H9 (cell line): ENCODE measurements at regions not wholly inside any gene's neighbourhood (a gene's known extent, or its start where the extent isn't known, plus 50 kb on each side); places are given as distances from the start of the nearest gene placed in this dataset.

Source experiments
- DNase-seq: peaks from one replicate; pipeline ENCODE4 v3.0.0-alpha.2; 2017
- H2AFZ ChIP-seq: one replicate; pipeline ENCODE4 v1.6.1; 2013; ENCODE audit warnings: mild to moderate bottlenecking, low read length, control low read depth, moderate library complexity
- H2AK5ac ChIP-seq: 2 replicates; pipeline ENCODE4 v1.6.1; 2013; ENCODE audit warnings: low read length, control low read depth, mixed read lengths; ENCODE audit not compliant: insufficient read length
- H2BK120ac ChIP-seq: one replicate; pipeline ENCODE4 v1.6.1; 2013; ENCODE audit warnings: low read depth, mild to moderate bottlenecking, low read length, control low read depth, inconsistent platforms; ENCODE audit not compliant: poor library complexity, severe bottlenecking
- H2BK12ac ChIP-seq: 2 replicates; pipeline ENCODE4 v1.6.1; 2013; ENCODE audit warnings: low read length, control low read depth, mixed read lengths, low read depth; ENCODE audit not compliant: insufficient read length
- H2BK15ac ChIP-seq: 2 replicates; pipeline ENCODE4 v1.6.1; 2013; ENCODE audit warnings: low read depth, low read length, control low read depth
- H2BK20ac ChIP-seq: one replicate; pipeline ENCODE4 v1.6.1; 2013; ENCODE audit warnings: low read depth, mild to moderate bottlenecking, low read length, control low read depth, inconsistent platforms; ENCODE audit not compliant: poor library complexity, severe bottlenecking
- H2BK5ac ChIP-seq: 2 replicates; pipeline ENCODE4 v1.6.1; 2013; ENCODE audit warnings: low read length, control low read depth, mixed read lengths; ENCODE audit not compliant: insufficient read length
- H3K14ac ChIP-seq: 2 replicates; pipeline ENCODE4 v1.6.1; 2013; ENCODE audit warnings: low read length, control low read depth; ENCODE audit not compliant: insufficient read depth
- H3K18ac ChIP-seq: 2 replicates; pipeline ENCODE4 v1.6.1; 2013; ENCODE audit warnings: low read depth, mild to moderate bottlenecking, mixed read lengths, low read length, control low read depth; ENCODE audit not compliant: insufficient read length
- H3K23ac ChIP-seq: 2 replicates; pipeline ENCODE4 v1.6.1; 2013; ENCODE audit warnings: low read length, control low read depth, mixed read lengths, low read depth; ENCODE audit not compliant: insufficient read length
- H3K23me2 ChIP-seq: 2 replicates; pipeline ENCODE4 v1.6.1; 2013; ENCODE audit warnings: low read depth, mild to moderate bottlenecking, mixed read lengths, low read length, control low read depth; ENCODE audit not compliant: insufficient read length, poor library complexity, severe bottlenecking
- H3K27ac ChIP-seq: 2 replicates; pipeline ENCODE4 v1.5.1; 2013; ENCODE audit warnings: low read length, control low read depth, mixed read lengths, low read depth; ENCODE audit not compliant: insufficient read length
- H3K27me3 ChIP-seq: 2 replicates; pipeline ENCODE4 v1.6.1; 2013; ENCODE audit warnings: low read length, control low read depth, inconsistent platforms; ENCODE audit not compliant: insufficient read depth
- H3K4ac ChIP-seq: 2 replicates; pipeline ENCODE4 v1.6.1; 2013; ENCODE audit warnings: low read depth, mild to moderate bottlenecking, control low read depth, inconsistent platforms, low read length, moderate library complexity
- H3K4me1 ChIP-seq: 2 replicates; pipeline ENCODE4 v1.6.1; 2013; ENCODE audit warnings: low read length, control low read depth, inconsistent platforms; ENCODE audit not compliant: insufficient read depth
- H3K4me2 ChIP-seq: 2 replicates; pipeline ENCODE4 v1.6.1; 2013; ENCODE audit warnings: low read length, control low read depth, mixed read lengths; ENCODE audit not compliant: insufficient read length, insufficient read depth
- H3K56ac ChIP-seq: 2 replicates; pipeline ENCODE4 v1.6.1; 2013; ENCODE audit warnings: low read depth, mild to moderate bottlenecking, mixed read lengths, low read length, control low read depth; ENCODE audit not compliant: insufficient read length
- H3K79me1 ChIP-seq: 2 replicates; pipeline ENCODE4 v1.6.1; 2013; ENCODE audit warnings: low read depth, mild to moderate bottlenecking, moderate library complexity, low read length, control low read depth, inconsistent platforms; ENCODE audit not compliant: insufficient read depth, poor library complexity, severe bottlenecking
- H3K79me2 ChIP-seq: 2 replicates; pipeline ENCODE4 v1.6.1; 2013; ENCODE audit warnings: low read length, control low read depth, inconsistent platforms; ENCODE audit not compliant: insufficient read depth
- H3K9ac ChIP-seq: 2 replicates; pipeline ENCODE4 v1.6.1; 2013; ENCODE audit warnings: low read length, control low read depth, mixed read lengths; ENCODE audit not compliant: insufficient read length; ENCODE audit errors: extremely low read depth
- H3K9me3 ChIP-seq: one replicate; pipeline ENCODE4 v1.6.1; 2013; ENCODE audit warnings: low read depth, low read length, inconsistent platforms; ENCODE audit not compliant: control insufficient read depth
- H3T11ph ChIP-seq: one replicate; pipeline ENCODE4 v1.6.1; 2013; ENCODE audit warnings: mild to moderate bottlenecking, low read length, control low read depth, inconsistent platforms
- H4K20me1 ChIP-seq: one replicate; pipeline ENCODE4 v1.6.1; 2013; ENCODE audit not compliant: control insufficient read depth, insufficient read length, insufficient read depth
- H4K5ac ChIP-seq: 2 replicates; pipeline ENCODE4 v1.6.1; 2013; ENCODE audit warnings: low read depth, mild to moderate bottlenecking, mixed read lengths, low read length, control low read depth; ENCODE audit not compliant: insufficient read length
- H4K8ac ChIP-seq: replicated peaks from 2 replicates; pipeline ENCODE4 v1.6.1; 2013; ENCODE audit warnings: low read length, control low read depth, mixed read lengths, low read depth; ENCODE audit not compliant: insufficient read length
- H4K91ac ChIP-seq: 2 replicates; pipeline ENCODE4 v1.6.1; 2013; ENCODE audit warnings: low read depth, mild to moderate bottlenecking, moderate library complexity, mixed read lengths, low read length, control low read depth; ENCODE audit not compliant: insufficient read length
- H3K27ac Mint-ChIP-seq, 3 experiments: 2 replicates in 2 of 3; 3 replicates in 1 of 3; pipeline ENCODE4 v1.8.0; 2020 to 2021; ENCODE audit warnings: mixed read lengths in 3 of 3, mild to moderate bottlenecking in 1 of 3, moderate library complexity in 1 of 3
- H3K27me3 Mint-ChIP-seq: 2 replicates; pipeline ENCODE4 v1.8.0; 2021; ENCODE audit warnings: low read depth, mild to moderate bottlenecking, moderate library complexity, mixed read lengths
- H3K36me3 Mint-ChIP-seq, 3 experiments: 2 replicates in 2 of 3; 3 replicates in 1 of 3; pipeline ENCODE4 v1.8.0; 2020 to 2021; ENCODE audit warnings: low read depth in 3 of 3, mixed read lengths in 3 of 3; ENCODE audit not compliant: insufficient read depth in 1 of 3
- H3K4me1 Mint-ChIP-seq, 2 experiments: 2 replicates each; pipeline ENCODE4 v1.8.0; 2020; ENCODE audit warnings: mixed read lengths in 2 of 2
- H3K4me3 Mint-ChIP-seq, 2 experiments: 2 replicates in 1 of 2; 3 replicates in 1 of 2; pipeline ENCODE4 v1.8.0; 2020 to 2021; ENCODE audit warnings: mild to moderate bottlenecking in 2 of 2, mixed read lengths in 2 of 2, moderate library complexity in 1 of 2
- H3K9me3 Mint-ChIP-seq, 2 experiments: 2 replicates in 1 of 2; 3 replicates in 1 of 2; pipeline ENCODE4 v1.8.0; 2020; ENCODE audit warnings: mild to moderate bottlenecking in 2 of 2, mixed read lengths in 2 of 2, moderate library complexity in 1 of 2
- CTCF ChIP-seq: fragments of 200-600 bp; sonication (generic); conservative IDR thresholded peaks from 3 replicates; pipeline ENCODE4 v1.8.0; 2021; ENCODE audit warnings: antibody characterized with exemption, mild to moderate bottlenecking
- WGBS: extraction: QIAGEN DNeasy Blood & Tissue Kit; methylation state at CpG from one replicate; pipeline ENCODE4 v1.1.7; 2013; ENCODE audit warnings: missing lambda C conversion rate, low lambda C conversion rate, mixed read lengths; ENCODE audit not compliant: insufficient read length; ENCODE audit errors: extremely low coverage; 5-methylcytosine and 5-hydroxymethylcytosine counted together

DNA sequence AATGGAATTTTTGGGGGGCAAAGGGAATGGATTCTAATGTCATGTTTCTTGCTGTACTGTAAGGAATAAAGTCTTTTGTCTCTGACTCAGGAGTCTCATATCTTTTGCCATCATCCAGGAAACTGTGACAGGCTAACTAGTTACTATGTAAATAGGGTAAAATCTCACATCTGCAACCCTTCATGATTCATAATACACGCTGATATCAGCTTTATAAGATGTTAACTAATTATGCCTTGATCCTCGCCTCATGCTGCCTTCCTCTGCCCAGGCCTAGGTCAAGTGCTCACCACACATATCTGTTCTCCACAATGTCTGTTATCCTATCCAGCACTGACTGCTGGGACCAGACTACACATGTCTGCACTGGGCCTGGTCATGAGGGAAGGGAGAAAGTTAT is 81.3 kb upstream of the CXCL12 start:
- H2BK15ac ChIP-seq = no peak overlapping the region
- H3K18ac ChIP-seq = no peak overlapping the region
- no peaks in the 10 kb centered on the region for H3K79me2 ChIP-seq
- no peak overlapping the region for H4K5ac ChIP-seq
- no peak for TF ChIP-seq CTCF
- H3K23me2 ChIP-seq = no peaks in the 10 kb centered on the region
- H3K9me3 Mint-ChIP-seq = peaks cover 0 to under 1% of the 10 kb centered on the region in 2 experiments; a peak in 1 of 5 replicates
- H2AFZ ChIP-seq = no peak overlapping the region
- no peak overlapping the region for H3K4ac ChIP-seq
- H3K4me1 Mint-ChIP-seq = peaks cover 0 to 6% of the 10 kb centered on the region in 2 experiments; a peak in 2 of 4 replicates
- WGBS = no CpG with 5 or more reads among the region's 2 CpGs
- no peaks in the 10 kb centered on the region for H3K9me3 ChIP-seq
- H3K36me3 Mint-ChIP-seq = no peaks in the 10 kb centered on the region; a peak in 1 of 7 replicates
- H3K27ac ChIP-seq = no peak overlapping the region
- H3K27me3 ChIP-seq = no peaks in the 10 kb centered on the region
- no peak overlapping the region for H2BK5ac ChIP-seq
- H3K27ac Mint-ChIP-seq = no peak overlapping the region; a peak in 1 of 7 replicates
- H3K56ac ChIP-seq = no peak overlapping the region
- H4K91ac ChIP-seq = no peak overlapping the region
- no peak overlapping the region for H2BK12ac ChIP-seq
- no peak overlapping the region for H4K8ac ChIP-seq
- no peak overlapping the region for H3K4me3 Mint-ChIP-seq
- H3K14ac ChIP-seq = no peak overlapping the region
- no peaks in the 10 kb centered on the region; the same call in none of the 2 replicates for H3K27me3 Mint-ChIP-seq
- no peak overlapping the region for H3K9ac ChIP-seq
- no peak overlapping the region for H3K23ac ChIP-seq
- no peaks in the 10 kb centered on the region for H3K4me1 ChIP-seq
- H4K20me1 ChIP-seq = no peaks in the 10 kb centered on the region
- H2BK20ac ChIP-seq = no peak overlapping the region
- no peaks in the 10 kb centered on the region for H3K79me1 ChIP-seq
- DNase-seq = no peak
- no peak overlapping the region for H2BK120ac ChIP-seq
- H3T11ph ChIP-seq = no peak overlapping the region
- H3K4me2 ChIP-seq = no peak overlapping the region
- no peak overlapping the region for H2AK5ac ChIP-seq
